ENCODE measurements at regions not wholly inside any gene's neighbourhood (a gene's known extent, or its start where the extent isn't known, plus 50 kb on each side); places are given as distances from the start of the nearest gene placed in this dataset.

DNA sequence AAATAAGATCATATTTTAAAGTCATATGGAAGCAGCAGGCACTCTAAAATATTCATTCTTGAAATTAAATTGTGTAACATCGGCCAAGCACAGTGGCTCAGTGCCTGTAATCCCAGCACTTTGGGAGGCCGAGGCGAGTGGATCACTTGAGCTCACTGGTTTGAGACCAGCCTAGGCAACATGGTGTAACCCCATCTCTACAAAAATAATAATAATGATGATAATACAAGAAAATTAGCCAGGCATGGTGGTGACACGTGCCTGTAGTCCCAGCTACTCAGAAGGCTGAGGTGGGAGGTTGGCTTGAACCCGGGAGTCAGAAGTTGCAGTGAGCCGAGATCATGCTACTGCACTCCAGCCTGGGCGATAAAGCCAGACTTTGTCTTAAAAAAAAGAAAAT lies 77.4 kb downstream of the TRIM29 start (continued):
- TF ChIP-seq JUNB (CRISPR knock-in tag; conservative IDR thresholded peaks at IDR 0.05) (no peak), POLR2H (tag; IDR thresholded peaks at IDR 0.05; ENCODE audit: low read depth) (no peak), ZNF232 (CRISPR knock-in tag; IDR thresholded peaks at IDR 0.05) (no peak), CEBPG (CRISPR knock-in tag; IDR thresholded peaks at IDR 0.05) (no peak), CEBPG (tag; conservative IDR thresholded peaks at IDR 0.05 in 1 of 2, IDR thresholded peaks at IDR 0.05 in 1 of 2) (no peak), ZNF830 (CRISPR knock-in tag; IDR thresholded peaks at IDR 0.05) (no peak), ZNF282 (CRISPR knock-in tag; IDR thresholded peaks at IDR 0.05) (no peak)

DNA sequence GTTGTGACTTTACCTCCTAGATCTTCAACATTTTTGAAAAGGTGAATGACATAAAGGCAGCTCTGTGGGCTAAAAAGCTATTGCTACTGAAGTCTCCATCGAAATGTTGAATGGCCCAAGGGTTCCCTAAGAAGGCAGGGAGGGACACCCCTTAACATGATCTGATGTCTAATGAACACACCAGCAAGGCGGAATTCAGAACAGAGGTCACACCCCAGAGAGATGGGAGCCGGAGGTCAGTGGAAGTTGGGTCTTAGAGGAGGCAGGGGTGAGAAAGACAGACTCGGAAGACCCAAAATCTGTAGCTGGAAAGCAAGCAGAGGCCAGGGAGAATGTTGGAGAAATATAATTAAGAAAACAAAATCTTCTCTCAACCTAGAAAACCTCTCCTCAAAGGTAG lies 79.0 kb downstream of the TRIM29 start:
- Histone ChIP-seq H3K4me3 (no peak overlapping the region), H3K9me3 (replicated peaks; ENCODE audit: control insufficient read depth, insufficient read depth, low read depth, low read length) (no peaks in the 10 kb centered on the region), H3K79me2 (ENCODE audit: control insufficient read depth, insufficient read depth, low read length) (no peaks in the 10 kb centered on the region), H3K27ac (ENCODE audit: extremely low read depth, low read depth, low read length) (no peak overlapping the region), H3K27me3 (ENCODE audit: control insufficient read depth in 2 of 2, insufficient read depth in 2 of 2, low read length in 2 of 2) (peaks cover 39 to 67% of the 10 kb centered on the region in 2 experiments; a peak in 3 of 5 replicates), H2AFZ (ENCODE audit: low read depth, low read length) (no peak overlapping the region), H3K9me1 (ENCODE audit: control insufficient read depth, insufficient read depth, low read length) (no peaks in the 10 kb centered on the region), H3K9ac (ENCODE audit: insufficient read depth in 1 of 2, low read depth in 2 of 2, low read length in 2 of 2) (no peak overlapping the region), H3K4me1 (replicated peaks in 1 of 2; ENCODE audit: control insufficient read depth in 2 of 2, insufficient read depth in 2 of 2, low read length in 2 of 2) (no peaks in the 10 kb centered on the region), H3K4me2 (ENCODE audit: insufficient read depth, low read length) (no peak overlapping the region), H4K20me1 (replicated peaks; ENCODE audit: control insufficient read depth, insufficient read depth, low read length) (no peaks in the 10 kb centered on the region; the same call in 1 of the 2 replicates), H3K36me3 (ENCODE audit: control insufficient read depth, insufficient read depth, low read length) (no peaks in the 10 kb centered on the region)
- TF ChIP-seq TARDBP (IDR thresholded peaks at IDR 0.05) (no peak), TAF7 (tag; IDR thresholded peaks at IDR 0.05) (no peak), RBM25 (IDR thresholded peaks at IDR 0.05; ENCODE audit: low read depth, low read length, severe bottlenecking) (no peak), RBM34 (IDR thresholded peaks at IDR 0.05; ENCODE audit: borderline replicate concordance, insufficient read depth, low read length) (no peak), RCOR1 (IDR thresholded peaks at IDR 0.05; ENCODE audit: borderline replicate concordance in 1 of 2, low read depth in 2 of 2, low read length in 2 of 2) (no peak), STAT5A (IDR thresholded peaks at IDR 0.05; ENCODE audit: borderline replicate concordance, low read length) (no peak), ID3 (CRISPR knock-in tag; IDR thresholded peaks at IDR 0.05) (no peak), ID3 (tag; IDR thresholded peaks at IDR 0.05) (no peak), ZNF76 (CRISPR knock-in tag; IDR thresholded peaks at IDR 0.05; ENCODE audit: borderline replicate concordance) (no peak), TEAD4 (IDR thresholded peaks at IDR 0.05; ENCODE audit: low read length) (no peak), TEAD4 (CRISPR knock-in tag; IDR thresholded peaks at IDR 0.05; ENCODE audit: borderline replicate concordance) (no peak), HNRNPLL (IDR thresholded peaks at IDR 0.05; ENCODE audit: low read depth, low read length, poor library complexity, severe bottlenecking) (no peak)
- TF ChIP-seq, protein P1, sequence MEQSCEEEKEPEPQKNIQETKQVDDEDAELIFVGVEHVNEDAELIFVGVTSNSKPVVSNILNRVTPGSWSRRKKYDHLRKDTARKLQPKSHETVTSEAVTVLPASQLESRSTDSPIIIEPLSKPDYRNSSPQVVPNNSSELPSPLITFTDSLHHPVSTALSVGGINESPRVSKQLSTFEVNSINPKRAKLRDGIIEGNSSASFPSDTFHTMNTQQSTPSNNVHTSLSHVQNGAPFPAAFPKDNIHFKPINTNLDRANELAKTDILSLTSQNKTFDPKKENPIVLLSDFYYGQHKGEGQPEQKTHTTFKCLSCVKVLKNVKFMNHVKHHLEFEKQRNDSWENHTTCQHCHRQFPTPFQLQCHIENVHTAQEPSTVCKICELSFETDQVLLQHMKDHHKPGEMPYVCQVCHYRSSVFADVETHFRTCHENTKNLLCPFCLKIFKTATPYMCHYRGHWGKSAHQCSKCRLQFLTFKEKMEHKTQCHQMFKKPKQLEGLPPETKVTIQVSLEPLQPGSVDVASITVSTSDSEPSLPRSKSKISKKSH (CRISPR knock-in tag; IDR thresholded peaks at IDR 0.05): no peak
- in situ Hi-C loops (cut with MboI): no loop called here
- FAIRE-seq (no peak), ATAC-seq (no peak), DNase-seq (ENCODE audit: extremely low read depth in 1 of 4, low spot score in 3 of 4) (no peak)
- 4% methylated on average over 4 of the region's 4 CpGs for WGBS (ENCODE audit: insufficient coverage, low coverage, missing lambda C conversion rate)
- ChIA-PET POLR2A (interaction anchor here (0.7 kb wide), 1 partner anchor 252 kb away, joined by 3 read pairs; no protein-coding TSS in a partner anchor), CTCF (ENCODE audit: low intra/inter-chr PET ratio) (no interaction called here)
- BruUV-seq (replicated peaks): no TSS peak
- intact Hi-C loops (cut with micrococcal nuclease): no loop called here

Data from K562 (cell line).